H1 (cell line): ENCODE measurements at regions not wholly inside any gene's neighbourhood (a gene's known extent, or its start where the extent isn't known, plus 50 kb on each side); places are given as distances from the start of the nearest gene placed in this dataset.
"Not testable (repeated sequence)": the region's sequence is repeated elsewhere in the genome, so short reads cannot be mapped to it uniquely, and the experiment has no call there.

Source experiments
- CTCF ChIA-PET: fragments of 300-600 bp; sonication (Branson Sonifier 250); formaldehyde crosslinking; loops from one replicate; lab custom pipeline; 2021; ENCODE audit not compliant: partially characterized antibody; lab: Charles Lee
- POLR2A ChIA-PET: fragments of 300-600 bp; sonication (Branson Sonifier 250); formaldehyde crosslinking; loops from one replicate; lab custom pipeline; 2021; ENCODE audit warnings: inconsistent platforms; ENCODE audit not compliant: partially characterized antibody; lab: Charles Lee
- DNase-seq, 2 experiments: peaks; one replicate each; pipeline versions ENCODE4 v3.0.0 to v3.0.0-alpha.2; 2010 to 2022; ENCODE audit warnings: low spot score in 2 of 2, low read depth in 1 of 2, mixed read lengths in 1 of 2
- FAIRE-seq: peaks from 2 replicates; lab custom pipeline; 2011; peaks lifted over from hg19 to GRCh38; lab: Jason Lieb, UNC
- H2AFZ ChIP-seq: 2 replicates; pipeline ENCODE4 v1.8.1; 2012; ENCODE audit warnings: low read length, inconsistent platforms
- H2AK5ac ChIP-seq: 2 replicates; pipeline ENCODE4 v1.6.1; 2013; ENCODE audit warnings: low read depth, low read length
- H2BK120ac ChIP-seq: replicated peaks from 2 replicates; pipeline ENCODE3; 2013; ENCODE audit warnings: low read depth, low read length, inconsistent platforms
- H2BK12ac ChIP-seq: 2 replicates; pipeline ENCODE4 v1.6.1; 2013; ENCODE audit warnings: low read depth, low read length
- H2BK15ac ChIP-seq: 2 replicates; pipeline ENCODE4 v1.6.1; 2013; ENCODE audit warnings: low read length
- H2BK20ac ChIP-seq: 2 replicates; pipeline ENCODE4 v1.6.1; 2013; ENCODE audit warnings: low read length
- H2BK5ac ChIP-seq: 2 replicates; pipeline ENCODE4 v1.6.1; 2013; ENCODE audit warnings: low read depth, low read length
- H3K14ac ChIP-seq: 2 replicates; pipeline ENCODE4 v1.6.1; 2013; ENCODE audit warnings: inconsistent platforms; ENCODE audit not compliant: insufficient read length
- H3K18ac ChIP-seq: 2 replicates; pipeline ENCODE4 v1.6.1; 2013; ENCODE audit warnings: low read length; ENCODE audit errors: extremely low read depth
- H3K23ac ChIP-seq: 2 replicates; pipeline ENCODE4 v1.6.1; 2013; ENCODE audit warnings: inconsistent platforms; ENCODE audit not compliant: insufficient read length
- H3K23me2 ChIP-seq: 2 replicates; pipeline ENCODE4 v1.6.1; 2013; ENCODE audit warnings: low read depth, low read length
- H3K27ac ChIP-seq: 2 replicates; pipeline ENCODE4 v1.6.1; 2011; ENCODE audit warnings: low read depth, low read length, inconsistent platforms
- H3K27me3 ChIP-seq, 4 experiments: replicated peaks in 1 of 4; 1 replicate in 1 of 4; 2 replicates in 3 of 4; pipeline versions ENCODE4 v1.6.1 to v1.8.1; 2011 to 2013; ENCODE audit warnings: low read length in 3 of 4, mild to moderate bottlenecking in 3 of 4, inconsistent platforms in 2 of 4, mixed read lengths in 2 of 4, moderate library complexity in 1 of 4; ENCODE audit not compliant: control insufficient read depth in 3 of 4, insufficient read depth in 3 of 4; ENCODE audit errors: extremely low read depth in 1 of 4
- H3K36me3 ChIP-seq, 4 experiments: 2 replicates each; pipeline versions ENCODE4 v1.6.1 to v1.8.1; 2011 to 2013; ENCODE audit warnings: mild to moderate bottlenecking in 4 of 4, low read length in 3 of 4, moderate library complexity in 2 of 4, control low read depth in 1 of 4, inconsistent platforms in 1 of 4; ENCODE audit not compliant: insufficient read depth in 4 of 4, control insufficient read depth in 2 of 4
- H3K4ac ChIP-seq: replicated peaks from 2 replicates; pipeline ENCODE3; 2013; ENCODE audit warnings: low read length, low read depth, mixed read lengths, inconsistent platforms; ENCODE audit not compliant: insufficient read length
- H3K4me1 ChIP-seq, 4 experiments: replicated peaks in 1 of 4; 1 replicate in 1 of 4; 2 replicates in 3 of 4; pipeline versions ENCODE4 v1.6.1 to v1.8.1; 2011 to 2013; ENCODE audit warnings: low read length in 3 of 4, inconsistent platforms in 2 of 4, mixed read lengths in 1 of 4; ENCODE audit not compliant: insufficient read depth in 4 of 4, control insufficient read depth in 3 of 4
- H3K4me2 ChIP-seq, 2 experiments: 2 replicates each; pipeline versions ENCODE4 v1.6.1 to v1.8.1; 2011 to 2013; ENCODE audit warnings: low read depth in 2 of 2, low read length in 2 of 2, control low read depth in 1 of 2, inconsistent platforms in 1 of 2, mild to moderate bottlenecking in 1 of 2; ENCODE audit not compliant: insufficient read depth in 1 of 2
- H3K4me3 ChIP-seq, 4 experiments: fragments of 200-600, 300-600 bp in 1 of 4; sonication (generic), shearing (Covaris generic), sonication (Bioruptor Twin) in 1 of 4; 2 replicates each; pipeline versions ENCODE4 v1.5.1 to v1.8.1; 2011 to 2016; ENCODE audit warnings: low read length in 4 of 4, low read depth in 3 of 4, control low read depth in 2 of 4, inconsistent platforms in 2 of 4, mild to moderate bottlenecking in 2 of 4, mixed read lengths in 1 of 4, moderate library complexity in 1 of 4; ENCODE audit not compliant: insufficient read depth in 2 of 4; ENCODE audit errors: extremely low read depth in 1 of 4
- H3K56ac ChIP-seq: replicated peaks from 2 replicates; pipeline ENCODE3; 2013; ENCODE audit warnings: low read depth, mild to moderate bottlenecking, mixed read lengths, low read length, inconsistent platforms; ENCODE audit not compliant: insufficient read length
- H3K79me1 ChIP-seq: 2 replicates; pipeline ENCODE4 v1.6.1; 2013; ENCODE audit warnings: low read depth, low read length, control low read depth
- H3K79me2 ChIP-seq, 2 experiments: 2 replicates each; pipeline versions ENCODE4 v1.6.1 to v1.8.1; 2012 to 2013; ENCODE audit warnings: low read length in 2 of 2, mild to moderate bottlenecking in 2 of 2, inconsistent platforms in 1 of 2; ENCODE audit not compliant: insufficient read depth in 2 of 2, control insufficient read depth in 1 of 2
- H3K9ac ChIP-seq, 4 experiments: replicated peaks in 1 of 4; 1 replicate in 1 of 4; 2 replicates in 3 of 4; pipeline versions ENCODE4 v1.6.1 to v1.8.1; 2011 to 2013; ENCODE audit warnings: low read depth in 3 of 4, low read length in 3 of 4, control low read depth in 2 of 4, mild to moderate bottlenecking in 2 of 4, moderate library complexity in 2 of 4, inconsistent platforms in 1 of 4; ENCODE audit errors: extremely low read depth in 1 of 4
- H3K9me3 ChIP-seq, 2 experiments: 2 replicates each; pipeline versions ENCODE4 v1.6.1 to v1.8.1; 2012 to 2013; ENCODE audit warnings: mild to moderate bottlenecking in 2 of 2, moderate library complexity in 2 of 2, control low read depth in 1 of 2, inconsistent platforms in 1 of 2, low read depth in 1 of 2, low read length in 1 of 2, mixed read lengths in 1 of 2; ENCODE audit not compliant: insufficient read depth in 2 of 2
- H4K20me1 ChIP-seq, 2 experiments: replicated peaks in 1 of 2; 2 replicates each; pipeline versions ENCODE3 to v1.8.1; 2011 to 2013; ENCODE audit warnings: inconsistent platforms in 2 of 2, low read length in 2 of 2, mild to moderate bottlenecking in 1 of 2; ENCODE audit not compliant: insufficient read depth in 2 of 2, control insufficient read depth in 1 of 2
- H4K5ac ChIP-seq: 2 replicates; pipeline ENCODE4 v1.6.1; 2013; ENCODE audit warnings: low read length, low read depth, mixed read lengths, inconsistent platforms; ENCODE audit not compliant: insufficient read length
- H4K8ac ChIP-seq: 2 replicates; pipeline ENCODE4 v1.8.0; 2013; ENCODE audit warnings: mild to moderate bottlenecking, moderate library complexity, low read length, inconsistent platforms; ENCODE audit not compliant: insufficient read depth; ENCODE audit errors: extremely low read depth
- H4K91ac ChIP-seq: replicated peaks from 2 replicates; pipeline ENCODE3; 2013; ENCODE audit warnings: low read length, mixed read lengths, inconsistent platforms; ENCODE audit not compliant: insufficient read length
- WGBS, 2 experiments: shearing (Covaris generic) in 1 of 2; methylation state at CpG; one replicate each; pipeline versions ENCODE4 v1.1.6 to v1.1.7; 2013 to 2015; ENCODE audit warnings: low lambda C conversion rate in 2 of 2, mixed read lengths in 2 of 2, inconsistent platforms in 1 of 2, low coverage in 1 of 2, missing lambda C conversion rate in 1 of 2; ENCODE audit not compliant: insufficient replicate concordance in 2 of 2, insufficient coverage in 1 of 2, insufficient read length in 1 of 2; ENCODE audit errors: extremely low coverage in 1 of 2, missing lambda C conversion rate in 1 of 2; 5-methylcytosine and 5-hydroxymethylcytosine counted together

GRCh38 chr20:30316063-30316462 is 941.4 kb upstream of the DEFB115 start:
- H2AFZ ChIP-seq, H2BK120ac ChIP-seq, H3K36me3 ChIP-seq, H2BK5ac ChIP-seq, H2BK20ac ChIP-seq, H3K56ac ChIP-seq, H3K18ac ChIP-seq, H3K79me2 ChIP-seq, H3K14ac ChIP-seq, H2BK15ac ChIP-seq, H2BK12ac ChIP-seq, POLR2A ChIA-PET, H3K9ac ChIP-seq, H3K27ac ChIP-seq, H3K79me1 ChIP-seq, H2AK5ac ChIP-seq, H3K4me1 ChIP-seq, H3K23me2 ChIP-seq, FAIRE-seq, H4K91ac ChIP-seq, H4K20me1 ChIP-seq, H3K27me3 ChIP-seq, CTCF ChIA-PET, H3K4ac ChIP-seq, H4K8ac ChIP-seq, H3K23ac ChIP-seq, H4K5ac ChIP-seq: not testable (repeated sequence)
- H3K4me3 ChIP-seq: peak overlapping the region in 1 of 4 experiments; percentile 20; a peak in 1 of 8 replicates
- H3K9me3 ChIP-seq: peaks cover 3 to 68% of the 10 kb centered on the region in 2 experiments; a peak in 2 of 4 replicates
- peak overlapping the region in 1 of 2 experiments; percentile 44; a peak in 1 of 4 replicates for H3K4me2 ChIP-seq
- WGBS, 2 experiments: 90% methylated on average over 19 of the region's 23 CpGs; no CpG with 5 or more reads in 1 of the 2 experiments
- DNase-seq: peak in 1 of 2 experiments; percentile 53
